K562 (cell line): ENCODE measurements at regions not wholly inside any gene's neighbourhood (a gene's known extent, or its start where the extent isn't known, plus 50 kb on each side); places are given as distances from the start of the nearest gene placed in this dataset.

ENCODE experiments used
- ATAC-seq: fragments of 200-7000 bp; cut with Tn5 transposase; 3 replicates; pipeline ENCODE4 v1.9.1; 2020; ENCODE audit warnings: moderate library complexity
- BruUV-seq: library from RNA; stranded (reverse); fragments of 400-500 nt; replicated peaks from 2 replicates; lab custom pipeline; 2021; lab: Mats Ljungman, UMichigan
- CTCF ChIA-PET: fragments of 300-600 bp; formaldehyde crosslinking; extraction: SDS; loops from one replicate; lab custom pipeline; 2021; ENCODE audit warnings: low intra/inter-chr PET ratio; lab: Yijun Ruan, JAX
- POLR2A ChIA-PET: fragments of 300-600, 350-650 bp; sonication (Branson Sonifier 250); formaldehyde crosslinking; extraction: SDS; loops from one replicate; lab custom pipeline; 2021; ENCODE audit warnings: antibody characterized with exemption, inconsistent platforms; lab: Yijun Ruan, JAX
- DNase-seq, 4 experiments: peaks; one replicate each; pipeline versions ENCODE4 v3.0.0 to v3.0.0-alpha.2; 2011 to 2018; ENCODE audit warnings: low spot score in 3 of 4, mixed read lengths in 3 of 4; ENCODE audit errors: extremely low read depth in 1 of 4
- FAIRE-seq: peaks from 2 replicates; lab custom pipeline; 2011; peaks lifted over from hg19 to GRCh38; lab: Jason Lieb, UNC
- H2AFZ ChIP-seq: 2 replicates; pipeline ENCODE4 v1.6.0; 2011; ENCODE audit warnings: low read depth, low read length, control low read depth, inconsistent platforms
- H3K27ac ChIP-seq: fragments of 200-600 bp; 3 replicates; pipeline ENCODE4 v1.8.0; 2011; ENCODE audit warnings: low read depth, mild to moderate bottlenecking, control low read depth, inconsistent platforms, low read length, moderate library complexity, mixed read lengths; ENCODE audit errors: extremely low read depth
- H3K27me3 ChIP-seq, 2 experiments: fragments of 300-600 bp in 1 of 2; 2 replicates in 1 of 2; 3 replicates in 1 of 2; pipeline versions ENCODE4 v1.6.0 to v1.8.0; 2011; ENCODE audit warnings: inconsistent platforms in 2 of 2, low read length in 2 of 2, mild to moderate bottlenecking in 1 of 2, mixed read lengths in 1 of 2, moderate library complexity in 1 of 2; ENCODE audit not compliant: control insufficient read depth in 2 of 2, insufficient read depth in 2 of 2
- H3K36me3 ChIP-seq: fragments of 300-600 bp; 3 replicates; pipeline ENCODE4 v1.8.0; 2011; ENCODE audit warnings: mild to moderate bottlenecking, low read length, inconsistent platforms; ENCODE audit not compliant: control insufficient read depth, insufficient read depth
- H3K4me1 ChIP-seq, 2 experiments: fragments of 200-600 bp in 1 of 2; replicated peaks in 1 of 2; 2 replicates in 1 of 2; 3 replicates in 1 of 2; pipeline versions ENCODE4 v1.5.1 to v1.8.0; 2011; ENCODE audit warnings: inconsistent platforms in 2 of 2, low read length in 2 of 2, mild to moderate bottlenecking in 1 of 2, mixed read lengths in 1 of 2, moderate library complexity in 1 of 2; ENCODE audit not compliant: control insufficient read depth in 2 of 2, insufficient read depth in 2 of 2
- H3K4me2 ChIP-seq: 2 replicates; pipeline ENCODE4 v1.6.1; 2011; ENCODE audit warnings: low read length, control low read depth, inconsistent platforms, mixed read lengths; ENCODE audit not compliant: insufficient read depth
- H3K4me3 ChIP-seq: fragments of 200-600 bp; sonication (generic), shearing (Covaris generic); 2 replicates; pipeline ENCODE4 v1.5.1; 2016; ENCODE audit warnings: control low read depth, inconsistent platforms
- H3K79me2 ChIP-seq: fragments of 200-600 bp; 3 replicates; pipeline ENCODE4 v1.8.0; 2011; ENCODE audit warnings: low read length, inconsistent platforms; ENCODE audit not compliant: control insufficient read depth, insufficient read depth
- H3K9ac ChIP-seq, 2 experiments: 2 replicates each; pipeline versions ENCODE4 v1.6.0 to v1.6.1; 2011; ENCODE audit warnings: low read depth in 2 of 2, low read length in 2 of 2, control low read depth in 1 of 2, inconsistent platforms in 1 of 2, mild to moderate bottlenecking in 1 of 2, mixed read lengths in 1 of 2; ENCODE audit not compliant: insufficient read depth in 1 of 2
- H3K9me1 ChIP-seq: one replicate; pipeline ENCODE4 v1.6.0; 2011; ENCODE audit warnings: inconsistent platforms, mild to moderate bottlenecking, low read length, moderate library complexity; ENCODE audit not compliant: control insufficient read depth, insufficient read depth
- H3K9me3 ChIP-seq: replicated peaks from 2 replicates; pipeline ENCODE4 v1.5.1; 2011; ENCODE audit warnings: low read depth, low read length, inconsistent platforms; ENCODE audit not compliant: control insufficient read depth, insufficient read depth
- H4K20me1 ChIP-seq: replicated peaks from 2 replicates; pipeline ENCODE4 v1.6.1; 2011; ENCODE audit warnings: low read length, inconsistent platforms, mixed read lengths; ENCODE audit not compliant: control insufficient read depth, insufficient read depth
- E2F1 ChIP-seq: sonication (generic); formaldehyde crosslinking; IDR thresholded peaks from 2 replicates; pipeline ENCODE4 v1.8.1; 2023; ENCODE audit warnings: mild to moderate bottlenecking, missing genetic modification reagents, moderate library complexity
- FOS ChIP-seq: IDR thresholded peaks from 3 replicates; pipeline ENCODE4 v1.6.1; 2011; ENCODE audit not compliant: insufficient read length; ENCODE audit errors: extremely low read depth
- POLR2A ChIP-seq: fragments of 450-650 bp; conservative IDR thresholded peaks from 2 replicates; pipeline ENCODE4 v1.6.1; 2016
- WGBS: fragments of 100-300 bp; shearing (Covaris generic); methylation state at CpG from one replicate; pipeline ENCODE4 v1.1.6; 2016; ENCODE audit warnings: low coverage, mixed read lengths; ENCODE audit not compliant: insufficient coverage; ENCODE audit errors: missing lambda C conversion rate; 5-methylcytosine and 5-hydroxymethylcytosine counted together
- in situ Hi-C: fragments of 300-500 bp; cut with MboI; formaldehyde crosslinking; loops from 4 replicates; pipeline ENCODE4 v1.15.0; 2018; ENCODE audit warnings: inconsistent platforms, mixed read lengths
- intact Hi-C: fragments of 100-400 bp; cut with micrococcal nuclease; formaldehyde crosslinking; loops from 2 replicates; pipeline ENCODE4 v1.14.2; 2022

GRCh38 chr7:68862261-68862660 lies 736.0 kb upstream of the AUTS2 start (continued):
- no peak for TF ChIP-seq POLR2A
- TF ChIP-seq E2F1 (CRISPR knock-in tag), result no peak
- TF ChIP-seq, all 486 proteins: peak for 0

- no peaks in the 10 kb centered on the region for H3K79me2 ChIP-seq
- no peak overlapping the region for H3K4me3 ChIP-seq
- H3K9me3 ChIP-seq, result no peaks in the 10 kb centered on the region
- no peaks in the 10 kb centered on the region for H4K20me1 ChIP-seq
- FAIRE-seq (no peak), ATAC-seq (no peak), DNase-seq (no peak)
- ChIA-PET POLR2A (no interaction called here), CTCF (no interaction called here)
- H3K9ac ChIP-seq, result no peak overlapping the region
- no peak overlapping the region for H3K27ac ChIP-seq
- no peak overlapping the region for H3K4me2 ChIP-seq
- H3K9me1 ChIP-seq, result no peaks in the 10 kb centered on the region
- no TSS peak for BruUV-seq
- intact Hi-C loops, result no loop called here
- no peak overlapping the region for H2AFZ ChIP-seq
- TF ChIP-seq FOS, result no peak
- 0% methylated on average over 4 of the region's 4 CpGs for WGBS
- in situ Hi-C loops, result no loop called here
- 0 out of 5 replicates have a peak, but pooled peaks cover 0 to 4% of the 10 kb centered on the region in 2 experiments for H3K27me3 ChIP-seq
- H3K36me3 ChIP-seq, result no peaks in the 10 kb centered on the region
- H3K4me1 ChIP-seq, result no peaks in the 10 kb centered on the region
Measured at GRCh38 chr7:68862736-68863135, 735.5 kb upstream of the AUTS2 start.
